HG03520 (cell line): ENCODE measurements at regions not wholly inside any gene's neighbourhood (a gene's known extent, or its start where the extent isn't known, plus 50 kb on each side); places are given as distances from the start of the nearest gene placed in this dataset.
"Not testable (repeated sequence)": the region's sequence is repeated elsewhere in the genome, so short reads cannot be mapped to it uniquely, and the experiment has no call there.

Experiments used
- ATAC-seq: cut with Tn5 transposase; IDR thresholded peaks from one replicate; pipeline ENCODE4 v1.9.1; 2021; ENCODE audit warnings: mild to moderate bottlenecking, moderate library complexity; ENCODE audit not compliant: unreplicated experiment

DNA sequence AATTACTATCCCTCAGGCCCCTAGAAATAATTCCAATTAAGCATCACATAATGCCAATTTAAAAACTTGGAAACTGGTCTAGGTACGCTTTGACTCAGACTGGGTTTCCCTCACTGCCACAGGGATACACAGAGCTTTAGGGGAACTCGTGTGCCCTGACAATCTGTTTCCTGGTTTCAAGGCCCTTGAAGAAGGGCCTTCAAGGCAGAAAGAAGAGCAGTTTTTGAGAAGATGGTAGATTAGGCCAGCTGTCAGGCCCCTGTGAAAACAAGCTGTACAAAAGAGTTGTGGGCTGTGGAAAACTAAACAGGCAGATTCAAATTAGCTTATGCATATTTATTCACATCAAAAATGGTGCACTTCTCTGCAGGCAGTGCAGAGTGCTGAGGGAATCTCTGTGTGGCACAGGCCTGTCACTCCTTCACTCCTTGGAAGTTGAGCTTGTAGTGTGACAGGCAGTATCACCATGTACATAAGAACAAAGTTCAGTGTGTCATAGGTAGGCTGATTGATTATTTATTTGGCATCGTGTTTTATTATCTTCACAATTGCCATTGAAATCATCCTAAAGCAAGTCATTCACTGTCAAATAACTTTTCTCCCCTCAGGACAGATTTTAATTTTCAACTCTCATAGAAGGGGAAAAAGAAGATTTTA lies 614.4 kb upstream of the GYPC start:
- no peak for ATAC-seq

DNA sequence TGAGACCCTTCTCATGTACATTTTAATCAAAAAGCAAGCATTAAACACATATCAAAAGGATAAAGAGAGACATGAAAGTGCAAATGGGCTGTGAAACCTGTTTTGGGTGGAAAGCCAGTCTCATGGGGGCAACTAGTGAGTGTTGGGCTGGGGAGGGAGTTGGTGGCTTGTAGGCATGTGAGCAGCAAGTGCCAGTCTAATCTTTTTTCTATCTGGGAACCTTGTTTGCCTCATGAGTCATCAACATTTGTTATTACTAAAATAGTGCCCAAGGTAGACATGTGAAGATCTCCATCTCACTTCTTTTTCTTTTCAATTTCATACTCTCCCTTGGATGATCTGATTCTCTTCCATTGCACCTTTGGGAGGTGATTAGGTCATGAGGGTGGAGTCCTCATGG lies 613.9 kb upstream of the GYPC start:
- ATAC-seq = no peak

DNA sequence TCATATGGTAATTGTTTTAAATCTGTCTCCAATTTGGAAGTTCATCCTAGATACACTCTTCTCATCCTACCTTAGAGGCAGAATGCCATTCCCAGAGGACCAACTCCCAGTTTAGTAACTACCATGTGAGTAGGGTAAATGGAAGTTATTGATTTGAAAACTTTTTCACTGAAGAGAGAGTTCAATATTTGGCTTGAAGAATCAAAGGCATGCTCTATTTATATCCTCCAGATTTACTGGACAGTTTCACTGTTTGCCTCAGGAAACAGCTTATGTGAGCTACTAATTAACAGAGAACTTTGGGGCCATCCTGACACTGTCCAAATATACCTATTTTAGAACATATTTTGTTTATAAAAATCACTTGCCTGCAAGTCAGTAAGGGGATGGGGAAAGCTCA lies 607.2 kb upstream of the GYPC start:
- no peak for ATAC-seq

DNA sequence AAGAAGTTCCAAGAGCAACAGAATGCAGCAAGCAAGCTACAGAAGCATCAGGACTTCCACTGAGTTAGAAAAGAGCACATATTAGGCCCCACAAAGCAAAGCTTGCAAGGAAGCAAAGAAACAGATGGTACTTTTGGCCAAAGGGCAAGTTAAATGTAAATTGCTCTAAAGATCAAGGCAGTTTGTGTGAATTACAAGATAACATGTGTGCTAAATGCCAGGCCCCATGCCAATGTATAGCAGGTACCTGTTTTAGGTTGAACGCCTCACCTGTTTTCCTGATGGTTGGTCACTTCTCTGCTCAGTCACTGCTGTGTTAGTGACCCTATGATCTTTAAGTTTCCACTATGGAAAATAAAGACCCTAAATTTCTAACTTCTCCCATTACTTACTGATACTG lies 606.5 kb upstream of the GYPC start:
- ATAC-seq = no peak

DNA sequence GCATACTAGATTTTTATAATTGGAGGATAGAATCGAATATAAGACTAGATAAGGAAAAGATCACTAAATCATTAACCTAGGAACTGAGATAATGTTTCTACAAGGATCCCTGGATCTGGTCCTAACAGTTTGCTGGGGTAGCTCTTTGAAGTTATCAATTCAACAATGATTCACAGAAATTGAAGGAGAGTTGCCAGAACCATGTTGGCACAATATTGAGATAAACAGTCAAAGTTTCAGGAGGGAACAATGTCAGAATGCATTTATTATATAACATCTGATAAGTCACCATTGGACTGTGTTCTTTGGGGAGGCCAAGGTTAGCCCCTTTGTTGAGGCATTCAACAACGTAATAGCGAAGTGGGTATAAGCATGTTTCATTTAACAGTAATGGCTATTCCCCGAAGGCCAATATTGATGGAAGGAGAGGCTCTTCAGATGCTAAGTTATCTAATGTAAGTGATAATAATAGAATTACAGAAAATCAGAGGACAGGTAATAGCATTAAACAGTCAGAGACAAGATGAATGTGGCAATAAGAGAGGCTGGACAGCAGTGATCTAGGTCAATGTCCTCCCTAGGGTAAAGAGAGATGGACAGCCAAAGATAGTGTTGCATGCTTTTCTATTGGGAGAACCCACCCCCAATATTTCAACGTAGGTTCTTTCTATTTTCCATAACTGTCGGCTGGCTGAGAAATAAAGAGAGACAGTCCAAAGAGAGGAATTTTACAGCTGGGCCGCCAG lies 604.8 kb upstream of the GYPC start:
- no peak for ATAC-seq

DNA sequence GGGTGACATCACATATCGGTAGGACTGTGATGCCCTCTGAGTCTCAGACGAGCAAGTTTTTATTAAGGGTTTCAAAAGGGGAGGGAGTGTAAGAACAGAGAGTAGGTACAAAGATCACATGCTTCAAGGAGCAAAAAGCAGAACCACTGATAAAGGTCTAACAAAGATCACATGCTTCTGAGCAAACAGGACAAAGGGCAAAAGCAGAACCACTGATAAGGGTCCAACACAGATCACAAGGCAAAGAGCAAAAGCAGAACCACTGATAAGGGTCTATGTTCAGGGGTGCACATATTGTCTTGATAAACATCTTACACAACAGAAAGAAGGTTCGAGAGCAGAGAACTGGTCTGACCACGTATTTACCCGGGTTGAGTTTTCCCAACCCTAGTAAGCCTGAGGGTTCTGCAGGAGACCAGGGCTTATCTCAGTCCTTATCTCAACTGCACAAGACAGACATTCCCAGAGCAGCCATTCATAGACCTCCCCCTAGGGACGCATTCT lies 604.2 kb upstream of the GYPC start:
- ATAC-seq = not testable (repeated sequence)

DNA sequence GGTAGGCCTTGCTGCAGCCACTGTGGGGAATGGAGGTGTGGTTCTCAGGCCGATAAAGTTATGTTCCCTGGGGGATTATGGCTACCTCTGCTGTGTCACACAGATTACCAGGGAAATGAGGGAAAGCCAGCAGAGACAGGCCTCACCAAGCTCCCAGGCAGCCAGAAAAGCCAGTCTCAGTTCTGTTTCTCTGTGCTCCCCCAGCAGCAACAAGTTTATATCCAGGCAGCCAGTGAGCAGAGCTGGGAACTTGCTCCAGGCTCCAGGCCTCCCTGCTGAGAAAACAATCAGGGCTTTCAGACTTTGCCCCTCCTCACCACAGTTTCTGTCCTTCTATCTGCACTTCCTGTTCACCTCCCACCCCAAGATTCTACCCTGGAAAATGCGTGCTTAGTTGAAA lies 596.6 kb upstream of the GYPC start:
- ATAC-seq = no peak

DNA sequence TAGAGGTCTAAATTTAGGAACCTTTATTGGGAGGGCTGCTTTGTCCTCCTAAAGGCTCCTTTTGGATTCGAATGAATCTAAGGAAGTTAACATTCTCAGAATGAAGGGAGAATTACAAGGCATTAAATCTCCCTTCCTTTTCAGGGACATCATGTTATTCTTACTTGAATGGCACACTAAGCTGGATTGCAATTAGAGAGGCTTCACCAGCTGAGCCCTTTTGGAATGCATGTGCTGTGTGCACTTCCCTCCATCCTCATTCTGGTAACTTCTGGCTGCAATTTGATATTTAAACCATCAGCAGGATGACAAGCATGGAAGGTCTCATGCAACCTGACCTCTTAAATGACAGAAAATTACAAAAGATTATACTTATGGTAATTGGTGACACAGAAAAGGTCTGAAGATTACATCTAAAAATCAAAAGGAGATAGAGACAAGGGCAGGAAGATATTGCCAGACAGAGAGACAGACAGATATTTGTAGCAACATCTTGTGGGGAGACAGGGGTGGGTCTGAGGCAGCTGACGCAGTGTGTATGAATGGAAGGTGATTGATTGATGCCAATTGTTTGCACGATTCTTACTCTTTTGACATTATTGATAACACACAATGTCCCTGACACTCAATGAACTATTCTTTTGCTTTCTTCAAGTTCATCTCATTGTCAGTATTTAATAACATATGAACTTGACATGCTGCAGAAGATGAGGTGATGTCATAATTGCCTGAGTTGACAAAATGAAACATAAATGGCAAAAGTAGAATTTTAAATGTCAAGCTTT lies 570.8 kb upstream of the GYPC start:
- no peak for ATAC-seq

DNA sequence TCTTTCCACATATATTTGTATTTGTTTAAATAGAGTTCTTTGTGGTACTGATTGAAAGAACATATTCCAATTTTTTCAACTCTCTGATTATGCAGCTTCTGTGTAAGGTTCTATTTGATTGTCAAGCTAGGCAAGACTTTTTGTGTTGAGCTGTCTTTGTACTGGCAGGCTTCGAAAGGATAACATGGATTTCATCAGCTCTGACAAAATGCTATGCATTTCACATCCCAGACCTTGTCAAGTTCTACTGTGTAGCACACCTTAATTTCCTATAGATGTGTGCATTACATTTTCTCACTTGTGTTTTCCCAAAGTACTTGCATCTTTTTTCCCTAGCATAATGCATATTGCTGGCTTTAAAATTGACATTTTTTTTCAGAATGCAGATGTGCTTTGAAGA lies 555.0 kb upstream of the GYPC start:
- no peak for ATAC-seq

DNA sequence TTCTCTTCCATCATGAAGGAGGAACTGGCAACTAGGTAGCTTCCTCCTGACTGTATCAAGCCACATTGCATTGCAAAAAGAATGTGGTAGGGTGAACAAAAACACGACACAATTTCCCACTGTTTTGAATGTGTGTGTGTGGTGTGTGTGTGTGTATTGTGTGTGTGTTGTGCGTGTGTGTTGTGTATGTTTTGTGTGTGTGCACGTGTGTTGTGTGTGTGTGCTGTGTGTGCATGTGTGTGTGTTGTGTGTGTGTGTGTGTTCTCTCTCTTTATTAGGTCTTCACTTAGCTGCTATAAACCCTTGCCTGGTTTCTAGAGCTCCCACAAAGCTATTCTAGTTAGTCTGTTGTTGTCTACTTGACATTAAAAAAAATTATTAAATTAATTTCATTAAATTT lies 550.0 kb upstream of the GYPC start:
- no peak for ATAC-seq

DNA sequence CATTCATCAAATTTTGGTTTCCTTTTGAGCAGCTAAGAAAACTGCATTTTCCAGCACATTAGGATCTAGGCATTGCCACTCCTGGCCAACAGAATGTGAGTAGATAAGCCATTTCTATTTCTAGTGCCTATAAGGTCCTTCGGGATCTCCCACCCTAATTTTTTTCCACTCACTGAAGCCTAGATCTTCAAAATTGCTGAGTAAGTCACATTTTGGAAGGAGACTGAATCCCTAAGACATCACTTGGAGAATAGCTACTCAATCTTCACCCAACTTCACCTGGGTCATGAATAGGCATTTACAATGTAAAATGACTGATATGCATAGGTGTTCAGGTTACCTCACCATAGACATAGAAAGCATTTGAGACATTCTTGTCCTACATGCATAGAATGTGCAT lies 548.1 kb upstream of the GYPC start:
- no peak for ATAC-seq

DNA sequence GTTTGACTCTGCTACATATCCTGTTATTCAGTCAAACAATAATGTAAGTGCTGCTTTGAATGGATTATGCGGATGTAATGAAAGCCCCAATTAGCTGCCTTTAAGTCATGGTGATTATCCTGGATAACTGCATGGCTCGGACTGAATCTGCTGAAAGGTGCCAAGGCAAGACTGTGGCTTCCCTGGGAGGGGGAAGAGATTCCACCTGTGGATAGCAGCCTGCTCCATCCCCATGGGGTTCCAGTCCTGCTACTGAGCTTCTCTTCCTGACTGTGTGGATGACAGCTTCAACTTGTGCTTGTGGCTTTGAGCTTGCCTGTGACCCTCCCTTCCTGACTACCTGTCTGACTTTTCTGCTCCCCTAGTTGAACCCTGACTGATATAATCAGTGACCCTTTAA lies 540.0 kb upstream of the GYPC start:
- ATAC-seq = no peak

DNA sequence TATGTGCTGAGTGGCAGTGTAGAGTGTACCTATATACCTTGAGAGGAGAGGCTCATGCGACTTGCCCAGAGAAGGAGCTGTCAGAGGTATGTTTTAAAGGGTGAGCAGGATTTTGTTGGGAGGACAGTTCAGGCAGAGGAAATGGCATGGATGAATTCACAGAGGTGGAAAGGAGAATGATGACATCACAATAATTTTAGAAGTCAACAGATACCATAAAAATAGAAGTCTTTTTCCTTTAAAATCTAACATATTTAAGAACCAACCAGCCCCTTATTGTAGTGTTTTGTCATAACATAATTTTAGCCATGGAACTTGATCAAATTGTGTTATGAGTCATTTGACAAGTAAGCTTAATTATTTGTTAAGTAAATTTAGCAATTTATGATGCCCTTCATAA lies 538.1 kb upstream of the GYPC start:
- ATAC-seq = no peak

DNA sequence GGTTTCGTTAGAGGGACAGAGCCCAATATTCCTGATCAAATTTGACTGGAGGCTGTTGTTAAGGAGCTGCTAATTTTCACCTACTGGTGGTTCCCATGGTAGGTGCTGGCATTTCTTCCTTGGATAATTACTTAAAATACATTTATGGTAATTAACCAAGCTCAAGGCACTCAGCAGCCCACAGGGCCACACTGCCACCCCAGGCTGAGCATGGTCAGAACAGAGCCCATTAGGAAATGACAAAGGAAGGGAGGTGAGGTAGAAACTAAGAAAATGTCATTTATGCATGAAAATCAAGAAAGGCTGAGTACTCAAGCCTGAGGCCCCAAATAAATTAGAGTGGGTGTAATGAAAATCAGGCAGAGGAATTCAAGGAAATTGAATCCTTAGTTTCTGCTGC lies 510.2 kb upstream of the GYPC start:
- no peak for ATAC-seq

DNA sequence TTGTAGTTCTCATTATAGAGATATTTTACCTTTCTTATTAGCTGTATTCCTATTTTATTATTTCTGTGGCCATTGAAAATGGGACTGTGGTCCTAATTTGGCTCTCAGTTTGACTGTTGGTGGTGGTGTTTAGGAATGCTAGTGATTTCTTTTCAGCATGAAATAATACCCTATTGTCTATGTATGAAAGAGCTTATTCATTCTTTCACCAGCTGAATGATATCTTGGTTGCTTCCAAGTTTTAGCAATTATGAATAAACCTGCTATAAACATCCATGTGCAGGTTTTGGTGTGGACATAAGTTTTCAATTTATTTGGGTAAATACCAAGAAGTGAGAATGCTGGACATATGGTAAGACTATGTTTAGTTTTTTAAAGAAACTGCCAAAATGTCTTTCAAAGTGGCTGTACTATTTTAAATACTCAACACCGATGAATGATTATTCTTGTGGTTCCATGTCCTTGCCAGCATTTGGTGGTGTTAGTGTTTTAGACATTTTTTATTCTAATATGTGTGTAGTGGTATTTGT lies 501.6 kb upstream of the GYPC start:
- ATAC-seq = no peak

DNA sequence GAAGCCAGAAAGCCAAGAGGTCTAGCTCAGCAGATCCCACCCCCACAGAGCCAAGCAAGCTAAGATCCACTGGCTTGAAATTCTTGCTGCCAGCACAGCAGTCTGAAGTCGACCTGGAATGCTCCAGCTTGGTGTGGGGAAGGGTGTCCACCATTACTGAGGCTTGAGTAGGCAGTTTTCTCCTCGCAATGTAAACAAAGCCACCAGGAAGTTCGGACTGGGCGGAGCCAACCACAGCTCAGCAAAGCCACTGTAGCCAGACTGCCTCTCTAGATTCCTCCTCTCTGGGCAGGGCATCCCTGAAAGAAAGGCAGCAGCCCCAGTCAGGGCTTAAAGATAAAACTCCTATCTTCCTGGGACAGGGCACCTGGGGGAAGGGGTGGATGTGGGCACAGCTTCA lies 495.0 kb upstream of the GYPC start:
- ATAC-seq = not testable (repeated sequence)

DNA sequence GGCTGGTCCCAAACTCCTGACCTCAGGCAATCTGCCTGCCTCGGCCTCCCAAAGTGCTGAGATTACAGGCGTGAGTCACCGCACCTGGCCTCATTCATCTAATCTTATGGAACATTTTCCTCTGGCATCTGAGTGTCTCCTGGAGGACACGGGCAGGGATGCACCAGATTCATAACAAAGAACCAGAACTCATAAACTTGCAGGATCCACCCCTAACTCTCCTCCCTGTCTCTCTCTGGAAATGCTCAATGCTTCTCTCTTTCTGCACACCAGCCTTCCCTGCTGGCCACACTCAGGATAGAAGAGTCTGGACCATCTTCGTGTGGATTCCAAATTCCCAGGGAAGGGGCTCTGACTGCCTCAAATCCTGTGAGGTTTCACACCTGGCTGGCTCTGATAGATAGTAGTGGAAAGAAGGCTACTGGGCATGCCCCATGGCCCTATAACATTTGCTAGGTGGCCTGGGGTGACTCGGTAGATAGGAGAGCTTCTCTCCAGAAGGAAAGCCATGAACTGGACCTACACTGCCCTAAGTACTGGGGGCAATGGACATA lies 483.2 kb upstream of the GYPC start:
- no peak for ATAC-seq

DNA sequence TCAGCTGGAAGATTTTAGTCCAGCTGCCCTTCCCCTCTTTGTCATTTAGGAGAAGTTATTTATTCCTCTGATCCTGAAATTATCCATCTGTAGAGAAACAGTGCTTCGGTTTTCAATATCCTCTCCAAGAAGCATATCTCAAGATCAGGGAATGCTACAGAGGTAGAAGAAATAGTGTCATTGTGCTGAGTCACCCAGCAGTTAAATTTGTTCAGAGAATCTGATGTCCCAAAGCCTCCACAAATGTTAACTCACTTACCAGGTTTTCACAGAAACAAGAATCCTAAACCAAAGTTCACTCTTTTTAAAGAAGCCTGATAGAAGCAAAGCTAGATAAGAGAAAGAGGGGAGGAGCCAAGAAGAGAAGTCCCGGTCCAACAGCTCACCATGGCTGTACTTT lies 480.7 kb upstream of the GYPC start:
- no peak for ATAC-seq

DNA sequence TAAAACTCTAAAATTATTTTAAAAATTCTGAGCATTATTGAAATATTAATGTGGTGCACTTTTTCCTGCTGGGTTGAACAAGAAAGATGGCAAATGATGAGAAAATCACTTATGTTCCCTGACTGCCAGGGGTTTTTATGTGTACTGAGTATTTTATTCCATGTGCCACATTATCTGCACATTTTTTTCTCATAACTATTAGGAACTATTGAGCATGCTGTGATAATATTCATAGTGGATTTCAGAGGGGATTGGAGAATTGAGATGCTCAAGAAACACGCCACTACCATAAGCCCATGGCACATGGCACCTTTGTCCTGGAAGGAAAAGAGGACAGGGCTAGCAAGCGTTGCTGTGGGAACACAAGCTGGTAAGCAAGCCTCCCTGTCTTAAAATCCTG lies 478.5 kb upstream of the GYPC start:
- no peak for ATAC-seq

DNA sequence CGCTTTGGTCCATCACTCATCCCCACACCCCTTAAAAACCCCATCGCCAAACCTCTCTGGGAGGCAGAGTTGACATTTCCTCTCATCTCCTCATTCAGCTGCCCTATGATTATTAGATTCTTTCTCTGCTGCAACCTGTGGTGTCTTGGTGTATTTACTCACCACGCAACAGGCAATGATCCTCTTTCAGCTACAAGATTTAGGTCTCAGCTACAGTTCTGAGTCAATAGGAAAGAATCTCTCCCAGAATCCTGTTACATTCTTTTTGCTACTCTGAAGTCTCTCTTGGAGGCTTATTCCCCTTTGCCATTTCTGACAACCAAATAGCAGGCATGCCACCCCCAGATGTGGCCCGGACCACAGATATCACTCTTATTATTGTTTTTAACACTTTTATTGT lies 468.3 kb upstream of the GYPC start:
- ATAC-seq = no peak

DNA sequence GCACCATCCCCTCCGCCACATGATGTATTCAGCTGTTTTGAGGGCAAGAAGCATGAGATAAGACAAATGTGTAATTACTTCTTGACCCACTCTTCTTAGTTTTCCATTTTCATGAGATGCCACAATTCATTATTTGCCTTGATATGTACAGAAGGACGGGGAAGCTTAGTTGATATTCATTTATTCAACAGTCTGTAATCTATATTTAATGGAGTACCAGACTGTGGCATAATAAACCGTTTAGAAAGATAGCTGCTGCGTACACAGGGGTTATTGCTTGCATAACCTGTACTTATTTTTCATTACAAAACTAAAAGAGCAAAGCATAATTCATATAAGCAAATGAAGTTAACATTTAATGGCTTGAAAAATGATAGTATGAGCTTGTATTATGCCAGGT lies 466.4 kb upstream of the GYPC start:
- no peak for ATAC-seq
